KBM-7 (cell line): ENCODE measurements at regions not wholly inside any gene's neighbourhood (a gene's known extent, or its start where the extent isn't known, plus 50 kb on each side); places are given as distances from the start of the nearest gene placed in this dataset.
"Not testable (repeated sequence)": the region's sequence is repeated elsewhere in the genome, so short reads cannot be mapped to it uniquely, and the experiment has no call there.

Experiments used
- DNase-seq: peaks from one replicate; pipeline ENCODE4 v3.0.0-alpha.2; 2015
- in situ Hi-C: fragments of 300-500 bp; cut with MboI; formaldehyde crosslinking; loops from 2 replicates; pipeline ENCODE4 v1.14.3; 2020; ENCODE audit warnings: low sequenced_read_pairs, low pct_unique_long_range_greater_than_20kb, mixed read lengths

GRCh38 chr14:83006121-83006670 is 1472.5 kb upstream of the SEL1L start:
- in situ Hi-C loops = no loop called here
- DNase-seq = no peak

DNA sequence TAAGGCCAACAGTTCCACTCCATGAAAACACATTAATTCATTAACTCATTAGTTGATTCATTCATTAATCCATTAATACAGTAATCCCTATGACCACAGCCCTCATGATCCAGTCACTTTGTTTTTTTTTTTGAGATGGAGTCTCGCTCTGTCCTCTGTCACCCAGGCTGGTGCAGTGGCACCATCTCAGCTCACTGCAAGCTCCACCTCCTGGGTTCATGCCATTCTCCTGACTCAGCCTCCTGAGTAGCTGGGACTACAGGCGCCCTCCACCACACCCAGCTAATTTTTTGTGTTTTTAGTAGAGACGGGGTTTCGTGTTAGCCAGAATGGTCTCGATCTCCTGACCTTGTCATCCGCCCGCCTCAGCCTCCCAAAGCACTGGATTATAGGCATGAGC is 1473.4 kb upstream of the SEL1L start:
- in situ Hi-C loops = not testable (repeated sequence)

GRCh38 chr14:83007641-83008225 is 1474.1 kb upstream of the SEL1L start:
- in situ Hi-C loops = no loop called here
- no peak for DNase-seq

More for the DNA sequence above, 1473.4 kb upstream of the SEL1L start:
- DNase-seq = not testable (repeated sequence)

DNA sequence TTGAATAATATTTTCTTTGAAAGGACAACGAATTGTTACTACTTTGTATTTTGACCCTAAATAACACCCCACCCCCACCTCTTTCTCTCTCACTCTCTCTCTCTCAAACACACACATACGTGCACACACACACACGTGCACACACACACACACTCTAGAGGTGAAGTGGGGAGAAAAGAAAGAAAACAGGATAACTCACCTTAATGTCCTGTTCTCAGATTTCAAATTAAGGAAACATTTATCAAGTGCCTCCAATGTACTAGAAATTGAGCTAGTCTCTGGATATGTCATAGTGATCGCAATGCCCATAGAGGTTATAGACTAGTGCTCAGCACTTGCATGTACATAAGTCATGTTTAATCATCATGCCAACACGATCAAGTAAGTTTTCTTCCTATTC is 1483.6 kb upstream of the SEL1L start:
- in situ Hi-C loops = no loop called here

GRCh38 chr14:83019744-83020414 is 1486.2 kb upstream of the SEL1L start:
- in situ Hi-C loops = no loop called here

More for the DNA sequence above, 1483.6 kb upstream of the SEL1L start:
- no peak for DNase-seq

GRCh38 chr14:83021323-83021722 is 1487.7 kb upstream of the SEL1L start:
- in situ Hi-C loops = no loop called here

More at GRCh38 chr14:83019744-83020414, 1486.2 kb upstream of the SEL1L start:
- DNase-seq = no peak

GRCh38 chr14:83023369-83023768 is 1489.7 kb upstream of the SEL1L start:
- in situ Hi-C loops = no loop called here
- DNase-seq = no peak

More at GRCh38 chr14:83021323-83021722, 1487.7 kb upstream of the SEL1L start:
- no peak for DNase-seq

GRCh38 chr14:83041224-83041623 is 1507.6 kb upstream of the SEL1L start:
- DNase-seq = no peak
- in situ Hi-C loops = no loop called here

- DNase-seq = no peak
- in situ Hi-C loops = no loop called here
These were observed 1509.2 kb upstream of the SEL1L start for GRCh38 chr14:83042858-83043257.

- DNase-seq = no peak
These were observed 1510.3 kb upstream of the SEL1L start for GRCh38 chr14:83044001-83044400.

DNA sequence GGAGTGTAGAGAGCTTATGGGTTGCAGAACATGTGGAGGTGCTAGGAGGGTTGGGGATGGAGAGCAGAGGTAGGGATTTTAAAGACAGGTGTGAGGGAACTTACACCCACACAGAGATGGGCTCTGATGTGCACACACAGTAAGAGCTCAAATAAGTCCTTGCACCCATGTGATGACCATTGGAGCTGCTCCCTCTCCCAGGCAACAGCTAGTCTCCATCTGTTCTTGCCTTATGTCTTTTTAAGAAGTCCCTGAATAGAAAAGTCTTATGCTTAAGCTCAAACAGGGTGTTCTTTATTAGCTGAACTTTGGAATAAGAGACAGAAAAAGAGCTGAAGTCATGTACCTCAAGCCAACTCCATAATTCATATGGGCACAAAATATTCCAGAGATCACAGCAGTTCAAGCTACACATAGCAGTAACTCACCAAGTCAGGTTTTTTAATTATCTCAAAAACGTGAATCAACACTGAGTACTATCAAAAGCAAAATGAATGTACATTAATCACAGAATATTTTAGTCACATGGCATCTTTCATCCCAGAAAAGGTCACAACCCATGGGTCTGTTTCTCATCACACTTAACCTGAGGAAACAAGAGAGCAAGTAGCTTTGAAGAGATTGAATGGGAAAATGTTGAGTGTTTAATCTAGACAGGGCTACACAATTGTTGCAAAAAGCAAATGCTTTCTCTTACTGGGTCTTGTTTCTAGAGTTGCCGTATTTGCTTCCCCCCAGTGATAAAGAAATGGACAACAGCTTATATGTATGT is 1513.6 kb upstream of the SEL1L start:
- in situ Hi-C loops = no loop called here
- DNase-seq = no peak

More at GRCh38 chr14:83044001-83044400, 1510.3 kb upstream of the SEL1L start:
- in situ Hi-C loops = no loop called here

- in situ Hi-C loops = no loop called here
- no peak for DNase-seq
These were observed 1519.5 kb upstream of the SEL1L start for GRCh38 chr14:83053022-83053710.

GRCh38 chr14:83058068-83058467 is 1524.4 kb upstream of the SEL1L start:
- no peak for DNase-seq
- in situ Hi-C loops = no loop called here

- in situ Hi-C loops = no loop called here
- DNase-seq = no peak
These were observed 1538.3 kb upstream of the SEL1L start for GRCh38 chr14:83071888-83072501.

DNA sequence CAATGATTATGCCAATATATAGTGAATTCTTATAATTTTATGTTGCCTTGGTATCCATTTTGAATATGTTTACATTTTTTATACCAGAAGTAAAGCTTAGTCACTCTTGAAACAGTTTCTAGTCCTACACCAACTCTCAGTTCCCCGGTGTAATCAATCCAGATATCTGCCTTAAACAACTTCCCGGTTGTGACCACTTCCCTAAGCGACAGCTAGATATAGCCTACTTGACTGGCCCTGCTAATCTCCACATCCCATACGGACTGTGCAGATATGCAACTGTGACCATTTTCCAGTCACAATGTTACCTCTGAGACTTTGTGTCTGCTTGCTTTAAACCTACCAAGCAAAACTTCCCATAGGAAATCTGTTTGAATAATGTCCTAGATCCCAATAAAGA is 1551.5 kb upstream of the SEL1L start:
- peak; percentile 31 for DNase-seq
- in situ Hi-C loops = no loop called here

DNA sequence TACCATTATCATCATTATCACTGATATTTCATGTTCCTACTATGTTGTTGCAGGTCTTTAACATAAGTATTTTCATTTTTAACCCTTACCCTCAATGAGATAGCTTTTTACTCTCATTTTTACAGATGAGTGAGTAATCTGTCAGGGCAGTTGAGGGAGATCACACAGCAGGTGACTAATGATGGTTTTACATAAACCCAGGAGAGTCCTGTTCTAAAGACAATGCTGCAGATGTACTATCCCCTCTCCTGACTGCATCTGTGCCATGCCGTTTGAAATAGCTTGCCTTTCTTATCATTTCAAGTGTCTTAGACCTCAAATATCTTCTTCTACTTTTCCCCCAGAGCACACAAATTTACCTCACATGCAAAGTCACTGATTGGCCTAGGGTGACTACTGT is 1552.1 kb upstream of the SEL1L start:
- in situ Hi-C loops = no loop called here
- no peak for DNase-seq

DNA sequence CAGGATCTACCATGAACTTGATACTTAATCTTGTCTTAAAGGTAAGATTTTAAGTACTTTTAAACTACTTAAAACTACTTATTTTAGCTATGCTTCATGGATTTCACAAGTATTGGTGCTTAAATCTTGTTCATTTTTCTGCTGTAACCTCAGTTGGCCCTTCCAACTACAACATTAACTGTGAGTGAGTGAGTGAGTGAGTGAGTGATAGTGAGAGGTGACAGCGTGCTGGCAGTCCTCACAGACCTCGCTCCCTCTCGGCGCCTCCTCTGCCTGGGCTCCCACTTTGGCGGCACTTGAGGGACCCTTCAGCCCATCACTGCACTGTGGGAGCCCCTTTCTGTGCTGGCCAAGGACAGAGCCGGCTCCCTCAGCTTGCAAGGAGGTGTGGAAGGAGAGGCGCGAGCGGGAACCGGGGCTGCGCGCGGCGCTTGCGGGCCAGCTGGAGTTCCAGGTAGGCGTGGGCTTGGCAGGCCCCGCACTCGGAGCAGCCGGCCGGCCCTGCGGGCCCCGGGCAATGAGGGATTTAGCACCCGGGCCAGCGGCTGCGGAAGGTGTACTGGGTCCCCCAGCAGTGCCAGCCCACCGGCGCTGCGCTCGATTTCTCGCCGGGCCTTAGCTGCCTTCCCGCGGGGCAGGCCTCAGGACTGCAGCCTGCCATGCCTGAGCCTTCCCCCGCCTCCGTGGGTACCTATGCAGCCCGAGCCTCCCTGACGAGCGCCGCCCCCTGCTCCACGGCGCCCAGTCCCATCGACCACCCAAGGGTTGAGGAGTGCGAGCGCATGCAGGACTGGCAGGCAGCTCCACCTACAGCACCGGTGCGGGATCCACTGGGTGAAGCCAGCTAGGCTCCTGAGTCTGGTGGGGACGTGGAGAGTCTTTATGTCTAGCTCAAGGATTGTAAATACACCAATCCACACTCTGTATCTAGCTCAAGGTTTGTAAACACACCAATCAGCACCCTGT is 1558.6 kb upstream of the SEL1L start:
- DNase-seq, in situ Hi-C loops: not testable (repeated sequence)

DNA sequence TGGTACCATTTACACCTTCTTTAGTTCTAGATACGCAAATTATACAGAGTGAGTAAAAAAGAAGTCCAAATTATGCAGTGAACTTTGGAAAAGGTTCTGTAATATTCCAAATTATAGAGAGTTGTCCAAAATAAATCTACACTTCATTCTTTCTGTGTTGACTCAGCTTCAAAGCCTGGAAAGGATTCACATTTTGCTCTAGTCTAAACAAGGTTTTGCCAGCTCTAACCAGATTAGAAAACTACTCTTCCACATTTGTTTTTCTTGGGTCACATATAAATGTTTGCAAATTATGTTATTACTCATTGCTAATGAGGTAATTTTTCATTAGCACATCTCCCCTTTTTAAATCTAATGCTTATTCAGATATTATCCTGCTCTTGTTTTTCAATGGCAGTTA is 1562.4 kb upstream of the SEL1L start:
- in situ Hi-C loops = no loop called here
- no peak for DNase-seq
